ENCODE measurements at regions not wholly inside any gene's neighbourhood (a gene's known extent, or its start where the extent isn't known, plus 50 kb on each side); places are given as distances from the start of the nearest gene placed in this dataset.

DNA sequence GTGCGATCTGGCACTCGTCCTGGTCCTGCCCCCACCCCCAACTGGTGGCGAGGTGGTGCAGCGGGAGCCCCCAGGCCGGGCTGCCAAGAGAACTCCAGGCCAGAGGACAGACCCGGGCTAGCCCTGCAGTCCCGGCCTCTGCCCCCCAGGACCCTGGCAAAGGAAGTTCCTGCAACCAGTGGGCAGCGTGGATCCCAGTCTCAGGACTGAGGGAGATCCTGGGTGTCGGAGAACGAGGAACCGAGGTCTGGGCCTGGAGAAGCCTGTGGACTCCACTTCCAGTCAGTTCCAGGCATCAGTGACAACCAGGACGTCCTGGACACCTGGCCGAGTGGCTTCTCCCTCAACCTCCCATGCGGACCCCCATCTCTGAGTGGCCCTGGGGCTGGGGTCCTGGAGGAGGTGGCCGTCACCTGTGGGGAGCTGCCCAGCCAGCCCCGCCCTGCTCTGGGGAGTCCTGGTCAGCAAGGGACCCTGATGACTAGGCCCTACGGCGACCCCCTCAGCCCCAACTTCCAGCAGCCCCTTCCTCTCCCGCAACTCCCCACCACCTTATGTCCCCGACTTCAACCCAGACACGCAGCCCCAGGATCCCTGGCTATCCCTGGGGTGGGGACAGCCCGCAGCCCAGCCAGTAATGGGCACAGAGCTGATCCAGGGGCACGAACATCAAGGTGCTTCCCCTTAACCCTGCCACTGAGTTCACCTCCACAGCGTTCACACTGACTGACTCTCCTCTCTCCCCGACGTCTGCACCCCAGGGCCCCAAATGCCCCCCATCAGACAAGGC, 53.7 kb upstream of the NKX1-1 start:
- DNase-seq, result no peak

- no peak for DNase-seq
Measured at GRCh38 chr4:1459081-1459721, 53.0 kb upstream of the NKX1-1 start.

DNA sequence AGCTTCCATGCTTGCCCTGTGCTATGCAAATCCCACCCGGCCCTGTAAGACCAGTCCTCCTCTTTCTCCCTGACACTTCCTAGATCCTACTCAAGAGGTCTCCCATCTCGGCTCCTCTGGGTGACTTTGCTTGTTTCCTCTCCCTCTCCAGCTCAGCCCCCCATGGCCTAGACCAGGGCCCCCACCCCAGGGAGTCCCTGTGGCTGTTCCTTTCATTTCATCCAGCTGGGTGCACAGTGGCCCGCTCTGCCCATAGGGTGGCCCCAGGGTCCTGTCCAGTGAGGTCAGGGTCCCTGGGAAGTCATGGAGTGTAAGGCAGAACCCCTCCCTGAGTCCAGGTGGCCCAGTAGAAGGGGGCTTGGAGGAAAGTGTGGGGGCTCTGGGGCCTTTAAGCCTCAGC, 52.3 kb upstream of the NKX1-1 start:
- no peak for DNase-seq

Data from NCI-H446 (cell line).